Mucosa of rectum (tissue), 2 donors: ENCODE measurements at regions not wholly inside any gene's neighbourhood (a gene's known extent, or its start where the extent isn't known, plus 50 kb on each side); places are given as distances from the start of the nearest gene placed in this dataset.
"Not testable (repeated sequence)": the region's sequence is repeated elsewhere in the genome, so short reads cannot be mapped to it uniquely, and the experiment has no call there.

ENCODE experiments used
- H3K27ac ChIP-seq, 2 donors: one replicate each; pipeline ENCODE4 v1.7.0; 2013; ENCODE audit warnings: inconsistent platforms in 2 of 2, low read depth in 2 of 2, low read length in 2 of 2
- H3K27me3 ChIP-seq, 2 donors: one replicate each; pipeline ENCODE4 v1.7.0; 2013; ENCODE audit warnings: low read length in 2 of 2; ENCODE audit not compliant: control insufficient read depth in 2 of 2, insufficient read depth in 2 of 2
- H3K36me3 ChIP-seq, 2 donors: one replicate each; pipeline ENCODE4 v1.7.0; 2013; ENCODE audit warnings: low read length in 2 of 2; ENCODE audit not compliant: control insufficient read depth in 2 of 2, insufficient read depth in 2 of 2
- H3K4me1 ChIP-seq, 2 donors: one replicate each; pipeline ENCODE4 v1.7.0; 2013; ENCODE audit warnings: low read length in 2 of 2, mild to moderate bottlenecking in 1 of 2; ENCODE audit not compliant: control insufficient read depth in 2 of 2, insufficient read depth in 2 of 2
- H3K4me3 ChIP-seq, 2 donors: one replicate each; pipeline ENCODE4 v1.7.0; 2013; ENCODE audit warnings: low read length in 2 of 2
- H3K9ac ChIP-seq, 2 donors: one replicate each; pipeline ENCODE4 v1.7.0; 2013; ENCODE audit warnings: low read length in 2 of 2, low read depth in 1 of 2, mild to moderate bottlenecking in 1 of 2
- H3K9me3 ChIP-seq, 2 donors: one replicate each; pipeline ENCODE4 v1.7.0; 2013; ENCODE audit warnings: low read length in 2 of 2; ENCODE audit not compliant: control insufficient read depth in 2 of 2
- donor health status: healthy.
- donor health status: Normal muscosa, but diverticular disease.

DNA sequence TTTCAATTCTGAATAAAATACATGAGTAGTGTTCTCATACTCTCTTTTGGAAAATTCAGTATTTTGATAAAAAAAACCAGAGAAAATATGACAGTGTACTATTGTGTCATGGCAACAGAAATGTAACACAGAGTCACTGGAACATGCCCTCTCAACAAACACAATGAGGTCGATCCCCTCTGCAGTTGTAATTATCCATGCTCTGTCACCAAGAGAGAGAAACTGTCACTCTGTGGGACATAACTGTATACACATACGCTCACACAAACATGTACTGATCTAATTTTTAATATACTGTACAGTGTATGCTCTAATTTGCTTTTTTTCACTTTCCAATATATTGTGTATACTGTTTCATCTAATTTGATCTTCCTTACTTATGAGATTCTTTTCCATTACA is 1136.8 kb upstream of the TENM3 start:
- Histone ChIP-seq H3K4me3 (no peak overlapping the region), H3K27ac (no peak overlapping the region), H3K36me3 (no peaks in the 10 kb centered on the region), H3K4me1 (no peaks in the 10 kb centered on the region), H3K27me3 (no peaks in the 10 kb centered on the region), H3K9ac (no peak overlapping the region), H3K9me3 (no peaks in the 10 kb centered on the region)

DNA sequence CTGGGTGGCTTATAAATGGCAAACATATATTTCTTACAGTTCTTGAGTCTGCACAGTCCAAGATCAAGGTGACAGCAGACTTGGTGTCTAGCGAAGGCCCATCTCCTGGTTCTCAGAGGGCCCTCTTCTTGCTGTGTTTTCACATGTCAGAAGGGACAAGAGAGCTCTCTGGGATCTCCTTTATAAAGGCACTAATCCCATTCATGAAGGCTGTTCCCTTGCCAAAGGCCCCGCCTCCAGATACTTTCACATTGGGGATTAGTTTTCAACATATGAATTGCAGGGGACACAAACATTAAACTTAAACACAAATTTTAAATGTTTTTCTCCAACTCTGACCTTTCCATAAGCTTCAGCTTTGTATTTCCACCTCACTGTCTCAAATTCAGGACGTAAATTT is 1135.0 kb upstream of the TENM3 start:
- Histone ChIP-seq H3K27ac (no peak overlapping the region), H3K36me3 (no peaks in the 10 kb centered on the region), H3K4me3 (no peak overlapping the region), H3K9me3 (no peaks in the 10 kb centered on the region), H3K9ac (no peak overlapping the region), H3K4me1 (no peaks in the 10 kb centered on the region), H3K27me3 (no peaks in the 10 kb centered on the region)

DNA sequence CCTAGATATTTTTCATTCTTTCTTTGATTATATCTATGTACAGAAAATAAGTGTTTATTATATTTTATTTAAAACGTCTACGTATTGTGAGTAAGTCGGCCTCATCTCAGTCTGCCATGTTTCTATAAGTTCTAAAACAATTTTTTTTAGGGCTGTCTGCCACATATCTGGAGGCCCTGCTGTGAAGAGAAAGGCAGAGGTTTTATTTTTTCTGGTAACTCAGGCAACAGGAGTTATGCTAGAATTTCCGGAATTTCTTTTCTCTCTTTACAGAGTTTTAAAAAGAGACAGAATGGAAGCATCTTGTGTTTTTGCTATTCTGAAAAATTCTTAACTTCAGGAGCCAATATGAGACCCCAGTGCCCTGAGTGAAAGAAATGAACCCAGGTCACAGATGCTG is 1124.0 kb upstream of the TENM3 start:
- Histone ChIP-seq H3K4me1 (no peaks in the 10 kb centered on the region), H3K36me3 (no peaks in the 10 kb centered on the region), H3K4me3 (no peak overlapping the region), H3K27ac (no peak overlapping the region), H3K9me3 (no peaks in the 10 kb centered on the region), H3K27me3 (no peaks in the 10 kb centered on the region), H3K9ac (no peak overlapping the region)

DNA sequence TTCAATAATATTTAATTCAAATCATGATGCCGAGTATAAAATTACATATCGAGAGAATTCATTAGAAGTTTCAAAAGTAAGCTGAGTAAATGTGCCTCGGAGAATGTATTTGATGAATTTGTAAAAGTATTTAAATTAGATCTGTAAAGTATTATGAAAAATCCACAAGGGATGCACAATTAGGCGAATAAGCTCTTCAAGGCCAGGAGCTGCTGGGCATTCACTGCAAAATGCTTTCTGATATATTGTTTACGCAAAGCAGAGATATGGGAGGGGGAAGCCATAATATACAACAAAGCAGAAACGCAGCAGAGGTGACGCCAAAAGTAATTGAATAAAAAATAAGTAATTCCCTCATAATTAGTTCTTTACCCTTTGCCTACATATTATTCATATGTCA is 1121.5 kb upstream of the TENM3 start:
- Histone ChIP-seq H3K27ac (no peak overlapping the region), H3K4me3 (no peak overlapping the region), H3K27me3 (no peaks in the 10 kb centered on the region), H3K36me3 (no peaks in the 10 kb centered on the region), H3K9me3 (peaks cover 0 to 2% of the 10 kb centered on the region in 2 donors), H3K4me1 (no peaks in the 10 kb centered on the region), H3K9ac (no peak overlapping the region)

DNA sequence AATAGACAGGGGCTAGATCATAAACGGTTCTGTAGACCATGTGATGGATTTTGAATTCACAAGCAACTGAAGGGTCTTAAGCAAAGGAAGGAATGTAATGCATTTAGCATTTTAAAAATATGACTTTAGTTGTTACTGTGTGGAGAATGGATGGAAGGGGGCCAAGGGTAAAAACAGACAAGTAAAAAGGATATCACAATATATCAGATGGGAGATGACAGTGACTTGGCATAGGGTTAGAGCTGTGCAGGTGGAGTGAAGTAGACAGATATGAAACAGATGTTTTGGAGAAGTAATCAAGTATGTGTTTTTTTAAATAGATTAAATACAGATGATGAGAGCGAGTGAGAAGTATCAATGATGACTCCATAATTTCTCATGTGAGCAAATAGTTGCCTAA is 1116.0 kb upstream of the TENM3 start:
- Histone ChIP-seq H3K9ac (no peak overlapping the region), H3K36me3 (no peaks in the 10 kb centered on the region), H3K9me3 (peaks cover 0 to 10% of the 10 kb centered on the region in 2 donors), H3K27me3 (no peaks in the 10 kb centered on the region), H3K27ac (no peak overlapping the region), H3K4me1 (no peaks in the 10 kb centered on the region), H3K4me3 (no peak overlapping the region)

DNA sequence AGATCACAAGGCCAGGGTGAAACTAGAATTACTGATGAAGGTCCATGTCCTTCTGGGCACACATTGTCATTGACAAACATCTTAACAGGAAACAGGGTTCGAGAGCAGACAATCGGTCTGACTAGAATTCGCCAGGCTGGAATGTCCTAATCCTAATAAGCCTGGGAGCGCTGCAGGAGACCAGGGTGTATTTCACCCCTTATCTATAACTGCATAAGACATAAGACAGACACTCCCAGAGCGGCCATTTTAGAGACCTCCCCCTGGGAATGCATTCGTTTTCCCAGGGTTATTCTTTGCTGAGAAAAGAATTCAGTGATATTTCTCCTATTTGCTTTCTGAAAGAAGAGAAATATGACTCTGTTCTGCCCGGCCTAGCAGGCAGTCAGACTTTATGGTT is 1112.9 kb upstream of the TENM3 start:
- H3K4me3 ChIP-seq, H3K36me3 ChIP-seq, H3K9me3 ChIP-seq, H3K4me1 ChIP-seq, H3K27ac ChIP-seq, H3K9ac ChIP-seq, H3K27me3 ChIP-seq: not testable (repeated sequence)

DNA sequence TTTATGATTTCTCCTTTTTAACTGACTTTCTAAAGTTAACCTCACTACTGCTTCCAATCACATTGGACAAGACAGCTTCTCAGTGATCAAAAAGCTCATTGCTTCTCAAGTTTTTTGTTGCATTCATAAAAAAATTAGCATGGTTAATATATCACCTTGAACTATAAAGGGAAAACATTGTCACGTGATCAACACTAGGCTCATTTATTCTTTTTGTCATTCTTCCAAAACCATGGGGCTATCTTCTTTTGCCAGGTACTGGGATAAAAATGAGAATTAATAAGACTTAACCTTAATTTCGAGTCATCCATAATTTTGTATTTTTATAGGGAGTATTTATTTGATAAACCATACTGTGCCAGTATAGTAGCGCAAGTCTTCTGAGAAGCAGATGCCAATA is 1105.9 kb upstream of the TENM3 start:
- no peak overlapping the region for H3K27ac ChIP-seq
- H3K4me1 ChIP-seq = no peaks in the 10 kb centered on the region
- no peaks in the 10 kb centered on the region for H3K9me3 ChIP-seq
- no peak overlapping the region for H3K9ac ChIP-seq
- no peak overlapping the region for H3K4me3 ChIP-seq
- H3K36me3 ChIP-seq = no peaks in the 10 kb centered on the region
- H3K27me3 ChIP-seq = no peaks in the 10 kb centered on the region

DNA sequence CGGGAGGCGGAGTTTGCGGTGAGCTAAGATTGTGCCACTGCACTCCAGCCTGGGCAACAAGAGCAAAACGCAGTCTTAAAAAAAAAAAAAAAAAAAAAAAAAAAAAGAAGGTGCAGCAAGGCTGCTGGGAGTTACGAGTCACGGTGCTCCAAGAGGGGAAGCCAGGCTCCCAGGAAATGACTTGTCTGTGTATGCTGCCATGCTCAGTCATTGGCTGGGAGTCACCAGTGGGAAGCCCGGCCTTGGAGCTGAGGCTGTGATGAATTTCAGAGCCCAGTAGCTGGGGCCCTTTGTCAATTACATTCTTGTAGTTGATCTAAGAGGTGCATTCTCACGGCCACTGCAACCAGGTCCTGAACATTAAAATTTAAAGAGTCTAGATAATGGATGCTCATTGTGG is 1105.1 kb upstream of the TENM3 start:
- H3K36me3 ChIP-seq = no peaks in the 10 kb centered on the region
- H3K4me1 ChIP-seq = no peaks in the 10 kb centered on the region
- no peak overlapping the region for H3K4me3 ChIP-seq
- H3K27me3 ChIP-seq = no peaks in the 10 kb centered on the region
- H3K27ac ChIP-seq = no peak overlapping the region
- H3K9ac ChIP-seq = no peak overlapping the region
- H3K9me3 ChIP-seq = no peaks in the 10 kb centered on the region

DNA sequence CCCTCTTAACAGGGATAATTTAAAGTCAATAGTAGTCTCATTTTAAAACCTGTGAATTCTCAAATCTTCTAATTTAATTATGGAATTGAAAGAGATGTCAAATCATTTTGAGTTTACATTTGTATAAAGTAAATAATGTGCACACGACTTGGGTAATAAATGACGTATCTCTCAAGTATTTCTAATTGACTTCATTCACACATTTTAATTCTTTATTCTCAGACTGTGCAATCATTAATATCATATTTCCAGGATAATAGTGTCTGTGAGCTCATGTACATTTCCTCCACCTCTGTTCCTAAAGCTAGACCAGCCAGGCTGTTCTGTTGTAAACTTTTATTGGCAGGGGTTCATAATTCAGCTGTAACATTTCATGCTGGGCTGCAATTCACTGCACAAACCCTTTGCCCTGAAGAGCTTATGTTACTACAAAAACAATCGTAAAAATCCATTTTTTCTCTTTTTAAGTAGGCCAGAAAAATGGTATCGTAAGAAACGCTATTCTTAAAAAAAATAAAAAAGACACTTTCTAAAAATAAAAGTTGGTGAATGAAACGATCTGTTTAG is 1103.1 kb upstream of the TENM3 start:
- Histone ChIP-seq H3K4me3 (no peak overlapping the region), H3K27ac (no peak overlapping the region), H3K27me3 (no peaks in the 10 kb centered on the region), H3K9ac (no peak overlapping the region), H3K9me3 (no peaks in the 10 kb centered on the region), H3K36me3 (no peaks in the 10 kb centered on the region), H3K4me1 (no peaks in the 10 kb centered on the region)

DNA sequence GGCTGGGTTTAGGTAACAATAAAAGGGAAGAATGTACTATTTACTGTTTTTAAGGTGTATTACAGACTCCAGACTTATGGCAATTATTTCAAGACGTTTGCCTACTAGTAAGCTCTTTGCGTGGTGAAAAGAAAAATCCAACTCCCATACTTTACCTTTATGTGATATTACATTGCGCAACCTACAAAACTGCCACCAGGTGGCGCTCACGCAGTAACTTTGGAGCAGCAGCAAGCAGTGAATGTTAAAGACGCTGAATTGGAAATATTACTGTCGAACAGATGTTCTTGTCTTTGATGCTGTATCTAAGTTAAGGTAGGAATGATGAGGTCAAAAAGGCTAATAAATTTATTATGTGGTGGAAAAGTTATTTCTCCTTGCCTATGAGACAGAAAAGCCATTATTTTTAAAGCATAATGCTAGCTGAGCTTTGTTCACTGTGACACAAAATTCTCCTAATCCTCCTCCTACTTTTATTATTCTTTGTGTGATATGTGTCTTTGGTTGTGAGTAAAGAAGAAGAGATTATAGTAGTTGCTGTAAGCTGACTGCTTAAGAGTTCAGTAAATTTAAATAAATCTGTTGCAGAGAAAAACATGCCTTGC is 1099.8 kb upstream of the TENM3 start:
- Histone ChIP-seq H3K4me1 (no peaks in the 10 kb centered on the region), H3K36me3 (no peaks in the 10 kb centered on the region), H3K27me3 (no peaks in the 10 kb centered on the region), H3K4me3 (no peak overlapping the region), H3K9me3 (no peaks in the 10 kb centered on the region), H3K9ac (no peak overlapping the region), H3K27ac (no peak overlapping the region)

DNA sequence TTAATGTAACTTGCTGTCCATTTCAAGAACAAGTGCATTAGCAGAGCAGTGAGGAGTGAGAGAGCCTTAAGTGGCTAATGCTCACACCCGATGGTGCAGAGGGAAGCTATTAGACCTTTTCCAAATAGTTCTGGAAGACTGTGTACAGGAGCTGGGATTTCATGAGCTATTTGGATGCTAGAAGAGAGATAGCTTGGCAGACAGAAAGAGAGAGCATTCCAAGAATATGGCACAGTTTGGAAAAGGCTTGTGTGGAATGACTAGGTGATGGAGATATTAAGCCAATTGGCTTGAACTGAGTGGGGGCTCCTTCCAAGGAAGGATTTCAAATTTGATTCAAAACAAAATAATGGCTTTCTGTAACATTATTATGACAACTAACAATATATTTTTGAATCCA is 1097.2 kb upstream of the TENM3 start:
- H3K36me3 ChIP-seq = no peaks in the 10 kb centered on the region

More for the DNA sequence above, 1097.2 kb upstream of the TENM3 start:
- H3K9me3 ChIP-seq = no peaks in the 10 kb centered on the region
- H3K27ac ChIP-seq = no peak overlapping the region
- H3K27me3 ChIP-seq = no peaks in the 10 kb centered on the region
- no peak overlapping the region for H3K4me3 ChIP-seq
- no peaks in the 10 kb centered on the region for H3K4me1 ChIP-seq
- H3K9ac ChIP-seq = no peak overlapping the region
